H9 (cell line): ENCODE measurements at regions not wholly inside any gene's neighbourhood (a gene's known extent, or its start where the extent isn't known, plus 50 kb on each side); places are given as distances from the start of the nearest gene placed in this dataset.

Source experiments
- DNase-seq: peaks from one replicate; pipeline ENCODE4 v3.0.0-alpha.2; 2017
- H2AFZ ChIP-seq: one replicate; pipeline ENCODE4 v1.6.1; 2013; ENCODE audit warnings: mild to moderate bottlenecking, low read length, control low read depth, moderate library complexity
- H2AK5ac ChIP-seq: 2 replicates; pipeline ENCODE4 v1.6.1; 2013; ENCODE audit warnings: low read length, control low read depth, mixed read lengths; ENCODE audit not compliant: insufficient read length
- H2BK120ac ChIP-seq: one replicate; pipeline ENCODE4 v1.6.1; 2013; ENCODE audit warnings: low read depth, mild to moderate bottlenecking, low read length, control low read depth, inconsistent platforms; ENCODE audit not compliant: poor library complexity, severe bottlenecking
- H2BK12ac ChIP-seq: 2 replicates; pipeline ENCODE4 v1.6.1; 2013; ENCODE audit warnings: low read length, control low read depth, mixed read lengths, low read depth; ENCODE audit not compliant: insufficient read length
- H2BK15ac ChIP-seq: 2 replicates; pipeline ENCODE4 v1.6.1; 2013; ENCODE audit warnings: low read depth, low read length, control low read depth
- H2BK20ac ChIP-seq: one replicate; pipeline ENCODE4 v1.6.1; 2013; ENCODE audit warnings: low read depth, mild to moderate bottlenecking, low read length, control low read depth, inconsistent platforms; ENCODE audit not compliant: poor library complexity, severe bottlenecking
- H2BK5ac ChIP-seq: 2 replicates; pipeline ENCODE4 v1.6.1; 2013; ENCODE audit warnings: low read length, control low read depth, mixed read lengths; ENCODE audit not compliant: insufficient read length
- H3K14ac ChIP-seq: 2 replicates; pipeline ENCODE4 v1.6.1; 2013; ENCODE audit warnings: low read length, control low read depth; ENCODE audit not compliant: insufficient read depth
- H3K18ac ChIP-seq: 2 replicates; pipeline ENCODE4 v1.6.1; 2013; ENCODE audit warnings: low read depth, mild to moderate bottlenecking, mixed read lengths, low read length, control low read depth; ENCODE audit not compliant: insufficient read length
- H3K23ac ChIP-seq: 2 replicates; pipeline ENCODE4 v1.6.1; 2013; ENCODE audit warnings: low read length, control low read depth, mixed read lengths, low read depth; ENCODE audit not compliant: insufficient read length
- H3K23me2 ChIP-seq: 2 replicates; pipeline ENCODE4 v1.6.1; 2013; ENCODE audit warnings: low read depth, mild to moderate bottlenecking, mixed read lengths, low read length, control low read depth; ENCODE audit not compliant: insufficient read length, poor library complexity, severe bottlenecking
- H3K27ac ChIP-seq: 2 replicates; pipeline ENCODE4 v1.5.1; 2013; ENCODE audit warnings: low read length, control low read depth, mixed read lengths, low read depth; ENCODE audit not compliant: insufficient read length
- H3K27me3 ChIP-seq: 2 replicates; pipeline ENCODE4 v1.6.1; 2013; ENCODE audit warnings: low read length, control low read depth, inconsistent platforms; ENCODE audit not compliant: insufficient read depth
- H3K4ac ChIP-seq: 2 replicates; pipeline ENCODE4 v1.6.1; 2013; ENCODE audit warnings: low read depth, mild to moderate bottlenecking, control low read depth, inconsistent platforms, low read length, moderate library complexity
- H3K4me1 ChIP-seq: 2 replicates; pipeline ENCODE4 v1.6.1; 2013; ENCODE audit warnings: low read length, control low read depth, inconsistent platforms; ENCODE audit not compliant: insufficient read depth
- H3K4me2 ChIP-seq: 2 replicates; pipeline ENCODE4 v1.6.1; 2013; ENCODE audit warnings: low read length, control low read depth, mixed read lengths; ENCODE audit not compliant: insufficient read length, insufficient read depth
- H3K56ac ChIP-seq: 2 replicates; pipeline ENCODE4 v1.6.1; 2013; ENCODE audit warnings: low read depth, mild to moderate bottlenecking, mixed read lengths, low read length, control low read depth; ENCODE audit not compliant: insufficient read length
- H3K79me1 ChIP-seq: 2 replicates; pipeline ENCODE4 v1.6.1; 2013; ENCODE audit warnings: low read depth, mild to moderate bottlenecking, moderate library complexity, low read length, control low read depth, inconsistent platforms; ENCODE audit not compliant: insufficient read depth, poor library complexity, severe bottlenecking
- H3K79me2 ChIP-seq: 2 replicates; pipeline ENCODE4 v1.6.1; 2013; ENCODE audit warnings: low read length, control low read depth, inconsistent platforms; ENCODE audit not compliant: insufficient read depth
- H3K9ac ChIP-seq: 2 replicates; pipeline ENCODE4 v1.6.1; 2013; ENCODE audit warnings: low read length, control low read depth, mixed read lengths; ENCODE audit not compliant: insufficient read length; ENCODE audit errors: extremely low read depth
- H3K9me3 ChIP-seq: one replicate; pipeline ENCODE4 v1.6.1; 2013; ENCODE audit warnings: low read depth, low read length, inconsistent platforms; ENCODE audit not compliant: control insufficient read depth
- H3T11ph ChIP-seq: one replicate; pipeline ENCODE4 v1.6.1; 2013; ENCODE audit warnings: mild to moderate bottlenecking, low read length, control low read depth, inconsistent platforms
- H4K20me1 ChIP-seq: one replicate; pipeline ENCODE4 v1.6.1; 2013; ENCODE audit not compliant: control insufficient read depth, insufficient read length, insufficient read depth
- H4K5ac ChIP-seq: 2 replicates; pipeline ENCODE4 v1.6.1; 2013; ENCODE audit warnings: low read depth, mild to moderate bottlenecking, mixed read lengths, low read length, control low read depth; ENCODE audit not compliant: insufficient read length
- H4K8ac ChIP-seq: replicated peaks from 2 replicates; pipeline ENCODE4 v1.6.1; 2013; ENCODE audit warnings: low read length, control low read depth, mixed read lengths, low read depth; ENCODE audit not compliant: insufficient read length
- H4K91ac ChIP-seq: 2 replicates; pipeline ENCODE4 v1.6.1; 2013; ENCODE audit warnings: low read depth, mild to moderate bottlenecking, moderate library complexity, mixed read lengths, low read length, control low read depth; ENCODE audit not compliant: insufficient read length
- H3K27ac Mint-ChIP-seq, 3 experiments: 2 replicates in 2 of 3; 3 replicates in 1 of 3; pipeline ENCODE4 v1.8.0; 2020 to 2021; ENCODE audit warnings: mixed read lengths in 3 of 3, mild to moderate bottlenecking in 1 of 3, moderate library complexity in 1 of 3
- H3K27me3 Mint-ChIP-seq: 2 replicates; pipeline ENCODE4 v1.8.0; 2021; ENCODE audit warnings: low read depth, mild to moderate bottlenecking, moderate library complexity, mixed read lengths
- H3K36me3 Mint-ChIP-seq, 3 experiments: 2 replicates in 2 of 3; 3 replicates in 1 of 3; pipeline ENCODE4 v1.8.0; 2020 to 2021; ENCODE audit warnings: low read depth in 3 of 3, mixed read lengths in 3 of 3; ENCODE audit not compliant: insufficient read depth in 1 of 3
- H3K4me1 Mint-ChIP-seq, 2 experiments: 2 replicates each; pipeline ENCODE4 v1.8.0; 2020; ENCODE audit warnings: mixed read lengths in 2 of 2
- H3K4me3 Mint-ChIP-seq, 2 experiments: 2 replicates in 1 of 2; 3 replicates in 1 of 2; pipeline ENCODE4 v1.8.0; 2020 to 2021; ENCODE audit warnings: mild to moderate bottlenecking in 2 of 2, mixed read lengths in 2 of 2, moderate library complexity in 1 of 2
- H3K9me3 Mint-ChIP-seq, 2 experiments: 2 replicates in 1 of 2; 3 replicates in 1 of 2; pipeline ENCODE4 v1.8.0; 2020; ENCODE audit warnings: mild to moderate bottlenecking in 2 of 2, mixed read lengths in 2 of 2, moderate library complexity in 1 of 2
- CTCF ChIP-seq: fragments of 200-600 bp; sonication (generic); conservative IDR thresholded peaks from 3 replicates; pipeline ENCODE4 v1.8.0; 2021; ENCODE audit warnings: antibody characterized with exemption, mild to moderate bottlenecking
- WGBS: extraction: QIAGEN DNeasy Blood & Tissue Kit; methylation state at CpG from one replicate; pipeline ENCODE4 v1.1.7; 2013; ENCODE audit warnings: missing lambda C conversion rate, low lambda C conversion rate, mixed read lengths; ENCODE audit not compliant: insufficient read length; ENCODE audit errors: extremely low coverage; 5-methylcytosine and 5-hydroxymethylcytosine counted together

- H3K9ac ChIP-seq, result no peak overlapping the region
- no peak overlapping the region for H2BK12ac ChIP-seq
- Mint-ChIP-seq H3K27me3 (peaks cover 13% of the 10 kb centered on the region), H3K9me3 (peaks cover 3 to 4% of the 10 kb centered on the region in 2 experiments; a peak in 3 of 5 replicates), H3K4me1 (peaks cover 0 to 3% of the 10 kb centered on the region in 2 experiments; a peak in 1 of 4 replicates), H3K4me3 (no peak overlapping the region), H3K27ac (no peak overlapping the region), H3K36me3 (no peaks in the 10 kb centered on the region; a peak in 1 of 7 replicates)
- no peak overlapping the region for H3K56ac ChIP-seq
- no peak overlapping the region for H3K27ac ChIP-seq
- H3K4me1 ChIP-seq, result no peaks in the 10 kb centered on the region
- H3K18ac ChIP-seq, result no peak overlapping the region
- H3K9me3 ChIP-seq, result no peaks in the 10 kb centered on the region
- H3K23ac ChIP-seq, result no peak overlapping the region
- no peaks in the 10 kb centered on the region for H3K79me2 ChIP-seq
- no peak for DNase-seq
- H2BK15ac ChIP-seq, result no peak overlapping the region
- H2BK5ac ChIP-seq, result no peak overlapping the region
- no peak overlapping the region for H2BK120ac ChIP-seq
- no peak overlapping the region for H2BK20ac ChIP-seq
- no peak overlapping the region for H3K14ac ChIP-seq
- no peak overlapping the region for H2AK5ac ChIP-seq
- H3K27me3 ChIP-seq, result no peaks in the 10 kb centered on the region
- no peak overlapping the region for H4K8ac ChIP-seq
- TF ChIP-seq CTCF, result no peak
- H4K5ac ChIP-seq, result no peak overlapping the region
- H3K23me2 ChIP-seq, result no peaks in the 10 kb centered on the region
- H3K4me2 ChIP-seq, result no peak overlapping the region
- H4K20me1 ChIP-seq, result no peaks in the 10 kb centered on the region
- H3K79me1 ChIP-seq, result no peaks in the 10 kb centered on the region
- H3K4ac ChIP-seq, result no peak overlapping the region
- no peak overlapping the region for H3T11ph ChIP-seq
- no CpG with 5 or more reads among the region's 2 CpGs for WGBS
- no peak overlapping the region for H4K91ac ChIP-seq
- H2AFZ ChIP-seq, result no peak overlapping the region
Measured at GRCh38 chr10:43735907-43736306, 87.2 kb upstream of the ZNF32 start.
